ENCODE measurements at regions not wholly inside any gene's neighbourhood (a gene's known extent, or its start where the extent isn't known, plus 50 kb on each side); places are given as distances from the start of the nearest gene placed in this dataset.

DNA sequence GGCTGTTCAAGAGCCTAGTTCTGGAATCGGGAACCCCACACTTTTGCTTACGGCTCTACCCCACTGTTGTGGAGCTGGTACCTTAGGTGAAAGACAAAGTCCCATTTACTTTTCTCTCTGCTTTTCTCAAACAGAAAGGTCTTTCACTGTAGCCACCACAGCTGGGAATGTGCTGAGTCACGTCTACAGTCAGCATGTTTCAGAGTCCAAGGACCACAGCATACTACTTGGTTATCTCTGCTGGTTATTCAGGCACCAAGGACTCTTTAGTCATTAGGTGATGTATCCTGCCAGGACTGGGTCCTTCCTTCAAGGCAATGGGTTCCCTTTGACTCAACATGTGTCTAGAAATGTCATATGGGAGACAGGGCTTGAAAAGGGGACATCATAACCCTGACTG lies 266.8 kb upstream of the STEAP1 start:
- TF ChIP-seq CTCF (IDR thresholded peaks at IDR 0.05; ENCODE audit: low read depth, low read length) (no peak), EZH2phosphoT487 (IDR thresholded peaks at IDR 0.05; ENCODE audit: low read depth) (no peak)

Data from OCI-LY3 (cell line).